ENCODE measurements at regions not wholly inside any gene's neighbourhood (a gene's known extent, or its start where the extent isn't known, plus 50 kb on each side); places are given as distances from the start of the nearest gene placed in this dataset.

- H3K9ac ChIP-seq (ENCODE audit: low read length): no peak overlapping the region
- no peak overlapping the region for H3K4me3 ChIP-seq (ENCODE audit: low read length)
- no peak for DNase-seq (ENCODE audit: low read depth)
- H3K4me1 ChIP-seq (ENCODE audit: control insufficient read depth, insufficient read depth, low read length): peaks cover 7% of the 10 kb centered on the region
- no peaks in the 10 kb centered on the region for H3K27me3 ChIP-seq (replicated peaks; ENCODE audit: control insufficient read depth, insufficient read depth, low read length)
- H3K9me3 ChIP-seq (ENCODE audit: control insufficient read depth, low read length): no peaks in the 10 kb centered on the region
- no peaks in the 10 kb centered on the region for H3K36me3 ChIP-seq (ENCODE audit: control insufficient read depth, insufficient read depth, low read length, severe bottlenecking)
Measured at GRCh38 chr2:67462738-67463496, 65.8 kb downstream of the ETAA1 start.

- no peaks in the 10 kb centered on the region for H3K9me3 ChIP-seq (ENCODE audit: control insufficient read depth, low read length)
- DNase-seq (ENCODE audit: low read depth): no peak
- no peaks in the 10 kb centered on the region for H3K36me3 ChIP-seq (ENCODE audit: control insufficient read depth, insufficient read depth, low read length, severe bottlenecking)
- no peaks in the 10 kb centered on the region for H3K27me3 ChIP-seq (replicated peaks; ENCODE audit: control insufficient read depth, insufficient read depth, low read length)
- peaks cover 16% of the 10 kb centered on the region for H3K4me1 ChIP-seq (ENCODE audit: control insufficient read depth, insufficient read depth, low read length)
- H3K9ac ChIP-seq (ENCODE audit: low read length): no peak overlapping the region
- H3K4me3 ChIP-seq (ENCODE audit: low read length): no peak overlapping the region
Measured at GRCh38 chr2:67463810-67464209, 66.7 kb downstream of the ETAA1 start.

DNA sequence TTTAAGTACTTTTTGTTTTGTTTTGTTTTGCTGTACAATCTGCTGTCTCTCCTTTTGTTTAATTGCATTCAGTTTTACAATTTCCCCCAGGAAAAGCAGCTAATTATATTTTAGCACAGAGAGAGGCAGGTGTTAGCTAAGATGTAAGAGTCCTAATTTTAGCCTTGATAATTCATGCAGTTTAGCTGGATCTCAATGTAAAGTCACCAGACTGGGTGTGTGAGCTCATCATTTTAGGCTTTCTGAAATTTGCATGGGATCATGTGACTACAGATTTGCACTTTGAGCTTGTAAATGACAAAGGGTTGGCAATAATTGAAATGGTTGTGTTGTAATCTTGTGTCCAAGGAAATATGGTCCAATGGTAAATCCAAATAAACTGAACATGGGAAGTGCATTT is 68.5 kb downstream of the ETAA1 start:
- peaks cover 22% of the 10 kb centered on the region for H3K4me1 ChIP-seq (ENCODE audit: control insufficient read depth, insufficient read depth, low read length)
- no peak overlapping the region for H3K4me3 ChIP-seq (ENCODE audit: low read length)
- H3K9ac ChIP-seq (ENCODE audit: low read length): no peak overlapping the region
- no peaks in the 10 kb centered on the region for H3K27me3 ChIP-seq (replicated peaks; ENCODE audit: control insufficient read depth, insufficient read depth, low read length)
- no peak for DNase-seq (ENCODE audit: low read depth)
- H3K36me3 ChIP-seq (ENCODE audit: control insufficient read depth, insufficient read depth, low read length, severe bottlenecking): no peaks in the 10 kb centered on the region
- H3K9me3 ChIP-seq (ENCODE audit: control insufficient read depth, low read length): no peaks in the 10 kb centered on the region

GRCh38 chr2:67466734-67467133 is 69.6 kb downstream of the ETAA1 start:
- Histone ChIP-seq H3K9ac (ENCODE audit: low read length) (no peak overlapping the region), H3K36me3 (ENCODE audit: control insufficient read depth, insufficient read depth, low read length, severe bottlenecking) (no peaks in the 10 kb centered on the region), H3K27me3 (replicated peaks; ENCODE audit: control insufficient read depth, insufficient read depth, low read length) (no peaks in the 10 kb centered on the region), H3K9me3 (ENCODE audit: control insufficient read depth, low read length) (no peaks in the 10 kb centered on the region), H3K4me3 (ENCODE audit: low read length) (no peak overlapping the region), H3K4me1 (ENCODE audit: control insufficient read depth, insufficient read depth, low read length) (peaks cover 22% of the 10 kb centered on the region)
- no peak for DNase-seq (ENCODE audit: low read depth)

- no peaks in the 10 kb centered on the region for H3K9me3 ChIP-seq (ENCODE audit: control insufficient read depth, low read length)
- H3K4me1 ChIP-seq (ENCODE audit: control insufficient read depth, insufficient read depth, low read length): peaks cover 19% of the 10 kb centered on the region
- no peaks in the 10 kb centered on the region for H3K27me3 ChIP-seq (replicated peaks; ENCODE audit: control insufficient read depth, insufficient read depth, low read length)
- H3K36me3 ChIP-seq (ENCODE audit: control insufficient read depth, insufficient read depth, low read length, severe bottlenecking): no peaks in the 10 kb centered on the region
- no peak overlapping the region for H3K4me3 ChIP-seq (ENCODE audit: low read length)
- DNase-seq (ENCODE audit: low read depth): no peak
- H3K9ac ChIP-seq (ENCODE audit: low read length): no peak overlapping the region
Measured at GRCh38 chr2:67471681-67472080, 74.5 kb downstream of the ETAA1 start.

DNA sequence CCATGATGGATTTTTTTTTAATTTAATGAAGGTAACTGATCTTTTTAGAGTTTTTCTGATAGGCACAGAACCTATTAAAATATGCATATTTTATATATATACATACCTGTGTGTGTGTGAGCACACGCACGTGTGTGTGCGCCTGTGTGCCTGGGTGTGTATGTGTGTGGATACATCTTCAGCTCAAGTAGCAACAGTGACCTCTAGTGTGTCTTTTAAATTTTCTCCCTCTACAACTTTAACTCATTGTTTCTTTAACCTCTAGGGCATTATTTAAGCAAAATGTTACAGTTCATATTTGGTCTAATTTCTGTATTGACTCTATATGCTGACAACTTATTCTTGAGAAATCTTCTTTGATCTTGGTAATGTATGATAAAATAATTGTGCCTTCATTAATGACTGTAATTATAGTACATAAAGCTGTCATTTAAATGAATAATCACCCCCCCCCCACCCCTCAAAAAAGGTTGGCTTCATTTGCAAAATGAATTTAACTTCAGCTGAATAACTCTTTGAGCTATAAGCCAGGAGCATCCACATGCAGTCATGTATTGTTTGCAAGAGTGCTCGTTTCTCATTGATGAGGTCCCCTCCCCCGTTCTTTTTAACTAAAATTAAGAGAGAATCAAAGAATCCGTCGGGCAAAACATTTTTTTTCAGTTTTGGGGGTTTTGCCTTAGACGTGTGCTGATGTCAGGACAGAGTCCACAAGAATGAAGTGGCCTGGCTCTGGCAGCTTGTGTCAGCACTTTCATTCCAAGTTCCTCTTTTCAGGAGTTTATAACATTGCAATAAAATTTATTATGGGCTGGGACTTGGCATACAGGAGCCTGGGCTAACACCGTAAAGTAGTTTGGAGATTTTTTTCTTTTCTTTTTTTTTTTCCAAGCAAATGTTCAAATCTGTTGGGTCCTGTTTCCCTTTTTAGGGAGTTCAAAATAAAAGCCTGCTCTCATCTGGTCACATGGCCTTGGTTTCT is 80.0 kb downstream of the ETAA1 start:
- no peaks in the 10 kb centered on the region for H3K27me3 ChIP-seq (replicated peaks; ENCODE audit: control insufficient read depth, insufficient read depth, low read length)
- no peaks in the 10 kb centered on the region for H3K9me3 ChIP-seq (ENCODE audit: control insufficient read depth, low read length)
- H3K36me3 ChIP-seq (ENCODE audit: control insufficient read depth, insufficient read depth, low read length, severe bottlenecking): no peaks in the 10 kb centered on the region
- no peak overlapping the region for H3K4me3 ChIP-seq (ENCODE audit: low read length)
- peak overlapping the region; percentile 28 for H3K9ac ChIP-seq (ENCODE audit: low read length)
- DNase-seq (ENCODE audit: low read depth): peak; percentile 66
- peaks cover 9% of the 10 kb centered on the region for H3K4me1 ChIP-seq (ENCODE audit: control insufficient read depth, insufficient read depth, low read length)

GRCh38 chr2:67479261-67479660 is 82.1 kb downstream of the ETAA1 start:
- H3K36me3 ChIP-seq (ENCODE audit: control insufficient read depth, insufficient read depth, low read length, severe bottlenecking): no peaks in the 10 kb centered on the region
- no peak overlapping the region for H3K4me3 ChIP-seq (ENCODE audit: low read length)
- no peaks in the 10 kb centered on the region for H3K9me3 ChIP-seq (ENCODE audit: control insufficient read depth, low read length)
- no peak for DNase-seq (ENCODE audit: low read depth)
- no peak overlapping the region for H3K9ac ChIP-seq (ENCODE audit: low read length)
- H3K27me3 ChIP-seq (replicated peaks; ENCODE audit: control insufficient read depth, insufficient read depth, low read length): no peaks in the 10 kb centered on the region
- H3K4me1 ChIP-seq (ENCODE audit: control insufficient read depth, insufficient read depth, low read length): peaks cover 9% of the 10 kb centered on the region

DNA sequence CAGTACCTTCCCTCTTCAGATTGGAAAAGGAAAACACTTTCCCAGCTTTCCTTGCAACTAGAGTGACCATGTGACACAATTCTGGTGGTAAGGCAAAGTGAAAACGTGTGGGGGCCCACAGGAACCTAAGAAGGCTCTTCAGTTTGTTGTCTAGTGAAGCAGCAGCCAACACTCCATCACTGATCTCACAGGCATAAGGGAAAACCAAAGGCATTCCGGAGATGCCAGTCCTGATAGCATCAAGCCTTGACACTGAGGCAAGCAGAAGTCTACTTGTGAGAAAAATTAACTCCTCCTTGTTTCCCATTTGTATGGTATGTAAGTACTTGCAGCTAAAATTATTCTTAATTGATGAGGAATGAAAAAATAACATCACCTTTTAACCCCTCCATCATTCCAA is 88.3 kb downstream of the ETAA1 start:
- Histone ChIP-seq H3K9ac (ENCODE audit: low read length) (no peak overlapping the region), H3K4me3 (ENCODE audit: low read length) (no peak overlapping the region), H3K9me3 (ENCODE audit: control insufficient read depth, low read length) (no peaks in the 10 kb centered on the region), H3K36me3 (ENCODE audit: control insufficient read depth, insufficient read depth, low read length, severe bottlenecking) (no peaks in the 10 kb centered on the region), H3K27me3 (replicated peaks; ENCODE audit: control insufficient read depth, insufficient read depth, low read length) (no peaks in the 10 kb centered on the region), H3K4me1 (ENCODE audit: control insufficient read depth, insufficient read depth, low read length) (peaks cover 3% of the 10 kb centered on the region)
- DNase-seq (ENCODE audit: low read depth): no peak

DNA sequence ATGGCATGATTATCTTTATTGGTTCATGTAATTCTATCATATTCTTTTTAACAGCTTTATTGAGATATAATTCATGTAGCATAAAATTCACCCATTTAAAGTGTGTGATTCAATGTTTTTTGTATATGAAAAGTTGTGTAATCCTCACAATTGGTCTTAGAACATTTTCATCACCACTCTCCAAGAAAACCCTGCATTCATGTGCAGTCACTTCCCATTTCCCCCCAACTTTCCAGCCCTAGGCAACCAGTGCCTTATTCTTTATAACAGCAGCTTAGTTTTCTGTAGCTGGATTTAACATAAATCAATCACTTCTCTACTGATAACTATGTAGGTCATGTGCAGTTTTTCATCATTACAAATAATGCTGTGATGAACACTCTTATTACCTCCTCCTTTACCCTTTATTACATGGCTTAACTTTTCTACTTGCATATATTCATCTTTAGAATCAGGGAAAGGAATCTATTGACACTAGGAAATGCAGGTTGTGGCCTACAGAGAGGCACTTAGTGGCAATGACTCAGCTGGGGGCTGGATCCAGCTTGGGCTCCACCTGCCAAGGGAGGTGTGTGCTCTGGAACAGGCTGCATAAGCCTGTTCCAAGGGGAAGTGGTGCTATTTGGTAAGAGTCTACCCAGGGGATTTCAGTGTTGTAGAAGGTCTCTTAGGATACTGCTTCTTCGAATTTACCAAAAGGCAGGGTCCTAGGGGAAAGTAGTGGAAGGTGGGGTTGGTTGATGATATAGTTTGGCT is 89.1 kb downstream of the ETAA1 start:
- Histone ChIP-seq H3K9ac (ENCODE audit: low read length) (no peak overlapping the region), H3K9me3 (ENCODE audit: control insufficient read depth, low read length) (no peaks in the 10 kb centered on the region), H3K4me3 (ENCODE audit: low read length) (no peak overlapping the region), H3K27me3 (replicated peaks; ENCODE audit: control insufficient read depth, insufficient read depth, low read length) (no peaks in the 10 kb centered on the region), H3K36me3 (ENCODE audit: control insufficient read depth, insufficient read depth, low read length, severe bottlenecking) (no peaks in the 10 kb centered on the region), H3K4me1 (ENCODE audit: control insufficient read depth, insufficient read depth, low read length) (peaks cover 3% of the 10 kb centered on the region)
- no peak for DNase-seq (ENCODE audit: low read depth)

DNA sequence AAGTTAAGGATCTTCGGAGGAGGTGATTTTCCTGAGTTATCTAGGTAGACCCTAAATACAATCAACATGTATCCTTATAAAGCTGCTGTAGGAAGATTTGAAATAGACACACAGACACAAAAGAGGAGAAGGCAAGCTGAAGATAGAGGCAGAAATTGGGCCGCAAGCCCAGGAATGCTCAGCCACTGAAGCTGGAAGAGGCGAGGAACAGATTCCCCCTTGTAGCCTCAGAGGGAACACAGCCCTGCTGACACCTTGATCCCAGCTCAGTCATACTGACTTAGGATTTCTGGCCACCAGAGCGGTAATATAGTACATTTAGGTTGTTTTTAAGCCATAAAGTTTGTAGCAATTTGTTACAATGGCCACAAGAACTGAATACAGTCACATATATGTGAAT is 90.9 kb downstream of the ETAA1 start:
- H3K27me3 ChIP-seq (replicated peaks; ENCODE audit: control insufficient read depth, insufficient read depth, low read length): no peaks in the 10 kb centered on the region
- H3K9ac ChIP-seq (ENCODE audit: low read length): no peak overlapping the region
- no peak overlapping the region for H3K4me3 ChIP-seq (ENCODE audit: low read length)
- no peak for DNase-seq (ENCODE audit: low read depth)
- H3K9me3 ChIP-seq (ENCODE audit: control insufficient read depth, low read length): no peaks in the 10 kb centered on the region
- H3K36me3 ChIP-seq (ENCODE audit: control insufficient read depth, insufficient read depth, low read length, severe bottlenecking): no peaks in the 10 kb centered on the region
- peaks cover 3% of the 10 kb centered on the region for H3K4me1 ChIP-seq (ENCODE audit: control insufficient read depth, insufficient read depth, low read length)

GRCh38 chr2:67489396-67489795 is 92.3 kb downstream of the ETAA1 start:
- no peak overlapping the region for H3K9ac ChIP-seq (ENCODE audit: low read length)
- H3K9me3 ChIP-seq (ENCODE audit: control insufficient read depth, low read length): no peaks in the 10 kb centered on the region
- no peak for DNase-seq (ENCODE audit: low read depth)
- no peaks in the 10 kb centered on the region for H3K27me3 ChIP-seq (replicated peaks; ENCODE audit: control insufficient read depth, insufficient read depth, low read length)
- H3K36me3 ChIP-seq (ENCODE audit: control insufficient read depth, insufficient read depth, low read length, severe bottlenecking): no peaks in the 10 kb centered on the region
- no peak overlapping the region for H3K4me3 ChIP-seq (ENCODE audit: low read length)
- peaks cover 3% of the 10 kb centered on the region for H3K4me1 ChIP-seq (ENCODE audit: control insufficient read depth, insufficient read depth, low read length)

Measured in adipocyte (in vitro differentiated cells).